ENCODE measurements at regions not wholly inside any gene's neighbourhood (a gene's known extent, or its start where the extent isn't known, plus 50 kb on each side); places are given as distances from the start of the nearest gene placed in this dataset.

GRCh38 chr10:3366043-3366442, 193.5 kb upstream of the PITRM1 start:
- no peak for DNase-seq

DNA sequence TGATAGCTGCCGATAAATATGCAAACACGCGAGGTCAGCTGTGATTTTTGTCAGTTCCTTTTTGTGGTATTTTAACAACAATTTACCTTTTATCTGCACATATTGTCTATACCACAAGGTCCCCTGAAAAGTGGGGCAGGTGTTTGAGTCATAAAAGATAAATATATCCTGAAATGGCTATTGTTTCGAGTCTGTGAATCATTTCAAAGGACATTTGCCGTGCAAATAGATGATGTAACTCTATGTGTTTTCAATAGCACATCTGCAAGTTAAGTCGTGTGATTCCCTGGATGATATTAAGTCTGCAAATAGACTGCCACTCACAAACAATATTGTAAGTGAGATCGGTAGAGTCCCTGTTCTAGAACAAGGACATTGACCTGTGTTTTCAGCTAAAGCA, 193.0 kb upstream of the PITRM1 start:
- no peak for DNase-seq

GRCh38 chr10:3364768-3365480, 192.3 kb upstream of the PITRM1 start:
- no peak for DNase-seq

DNA sequence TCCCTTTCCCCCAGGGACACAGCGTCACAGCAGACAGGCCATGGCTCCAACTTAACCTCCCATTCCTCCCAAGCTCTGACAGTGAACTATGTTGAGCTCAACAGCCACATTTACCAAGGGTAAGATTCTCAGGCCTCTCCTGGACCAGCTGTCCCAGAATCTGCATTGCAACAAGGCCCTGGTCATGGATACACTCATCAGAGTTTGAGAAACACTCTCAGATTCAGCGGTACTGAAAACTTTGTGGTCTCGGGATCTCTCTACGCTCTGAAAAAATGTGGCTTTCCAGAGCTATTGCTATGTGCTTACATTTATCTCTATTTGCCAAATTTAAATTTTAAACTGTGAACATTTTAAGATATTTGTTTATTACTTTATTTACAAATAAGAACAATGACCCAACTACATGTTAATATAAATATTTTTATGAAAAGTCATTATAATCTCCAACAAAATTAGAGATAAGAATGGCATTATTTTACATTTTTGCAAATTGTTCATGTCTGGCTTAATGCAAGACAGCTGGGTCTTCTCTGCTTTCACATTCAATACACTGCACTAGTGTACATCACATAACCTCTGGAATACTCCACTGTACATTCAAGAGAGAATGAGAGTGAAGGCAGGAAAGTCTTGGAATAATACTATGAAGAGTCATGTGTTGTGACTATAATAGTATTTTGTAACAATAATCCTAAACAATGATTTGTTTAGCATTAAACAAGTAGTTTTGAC, 190.9 kb upstream of the PITRM1 start:
- no peak for DNase-seq

DNA sequence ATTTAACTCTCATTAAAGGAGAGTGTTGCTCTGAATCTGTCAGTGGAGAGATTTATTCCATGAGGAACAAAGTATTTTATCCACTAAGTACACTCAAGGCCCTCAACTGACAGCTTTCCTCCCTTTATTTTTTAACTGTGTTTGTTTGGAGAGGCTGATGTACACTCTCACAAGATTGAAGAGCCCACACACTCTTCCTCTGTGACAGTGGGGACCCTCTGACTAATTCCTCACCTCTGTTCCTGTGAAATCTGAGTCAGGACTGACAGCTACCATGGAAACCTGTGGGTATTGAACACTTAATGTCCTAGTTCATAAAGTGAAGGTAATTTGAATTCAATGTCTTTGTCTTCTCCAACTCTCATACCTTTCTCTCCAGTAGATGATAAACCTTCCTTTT, 189.8 kb upstream of the PITRM1 start:
- no peak for DNase-seq

DNA sequence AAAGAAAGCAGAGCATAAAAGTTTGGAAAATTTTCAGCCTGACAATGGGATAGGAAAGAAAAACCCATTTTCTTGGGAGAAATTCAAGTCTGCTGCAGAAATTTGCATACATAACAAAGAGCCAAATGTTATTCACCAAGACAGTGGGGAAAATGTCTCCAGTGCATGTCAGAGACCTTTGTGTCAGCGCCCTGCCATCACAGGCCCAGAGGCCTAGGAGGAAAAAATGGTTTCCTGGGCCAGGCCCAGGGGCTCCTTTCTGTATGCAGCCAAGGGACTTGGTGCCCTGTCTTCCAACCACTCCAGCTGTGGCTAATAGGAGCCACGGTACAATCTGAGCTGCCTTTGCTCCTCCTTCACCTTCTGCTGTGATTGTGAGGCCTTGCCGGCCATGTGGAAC, 189.1 kb upstream of the PITRM1 start:
- no peak for DNase-seq

DNA sequence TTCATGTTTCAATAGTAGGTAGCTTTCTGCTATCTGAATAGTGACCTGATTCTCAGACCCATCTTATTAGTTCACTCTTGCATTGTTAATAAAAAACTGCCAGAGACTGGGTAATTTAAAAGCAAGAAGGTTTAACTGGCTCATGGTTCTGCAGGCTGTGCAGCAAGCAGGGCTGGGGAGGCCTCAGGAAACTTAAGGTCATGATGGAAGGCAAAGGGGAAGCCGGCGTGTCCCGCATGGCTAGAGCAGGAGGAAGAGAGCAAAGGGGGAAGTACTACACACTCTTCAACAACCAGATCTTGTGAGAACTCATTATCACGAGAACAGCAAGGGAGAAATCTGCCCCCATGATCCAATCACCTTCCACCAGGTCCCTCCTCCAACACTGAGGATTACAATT, 185.2 kb upstream of the PITRM1 start:
- no peak for DNase-seq

DNA sequence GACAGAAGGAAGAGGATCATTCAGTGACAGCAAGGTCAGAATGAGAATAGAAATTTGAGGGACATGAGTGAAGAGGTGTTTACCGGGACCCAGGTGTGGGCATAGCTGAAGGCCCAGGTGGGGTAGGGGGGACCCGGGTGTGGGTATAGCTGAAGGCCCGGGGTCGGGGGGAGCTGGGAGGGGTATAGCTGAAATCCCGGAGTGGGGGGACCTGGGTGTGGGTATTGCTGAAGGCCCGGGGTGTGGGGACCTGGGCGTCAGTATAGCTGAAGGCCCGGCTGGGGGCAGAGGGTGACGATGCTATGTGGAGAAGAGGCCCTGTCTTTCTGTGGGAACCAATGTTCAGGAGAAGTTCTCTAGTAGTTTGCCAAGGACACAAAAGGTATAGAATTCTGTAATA, 183.0 kb upstream of the PITRM1 start:
- no peak for DNase-seq

- DNase-seq: no peak
These were observed 181.8 kb upstream of the PITRM1 start for GRCh38 chr10:3354174-3354900.

GRCh38 chr10:3353235-3353634, 180.7 kb upstream of the PITRM1 start:
- DNase-seq: no peak

DNA sequence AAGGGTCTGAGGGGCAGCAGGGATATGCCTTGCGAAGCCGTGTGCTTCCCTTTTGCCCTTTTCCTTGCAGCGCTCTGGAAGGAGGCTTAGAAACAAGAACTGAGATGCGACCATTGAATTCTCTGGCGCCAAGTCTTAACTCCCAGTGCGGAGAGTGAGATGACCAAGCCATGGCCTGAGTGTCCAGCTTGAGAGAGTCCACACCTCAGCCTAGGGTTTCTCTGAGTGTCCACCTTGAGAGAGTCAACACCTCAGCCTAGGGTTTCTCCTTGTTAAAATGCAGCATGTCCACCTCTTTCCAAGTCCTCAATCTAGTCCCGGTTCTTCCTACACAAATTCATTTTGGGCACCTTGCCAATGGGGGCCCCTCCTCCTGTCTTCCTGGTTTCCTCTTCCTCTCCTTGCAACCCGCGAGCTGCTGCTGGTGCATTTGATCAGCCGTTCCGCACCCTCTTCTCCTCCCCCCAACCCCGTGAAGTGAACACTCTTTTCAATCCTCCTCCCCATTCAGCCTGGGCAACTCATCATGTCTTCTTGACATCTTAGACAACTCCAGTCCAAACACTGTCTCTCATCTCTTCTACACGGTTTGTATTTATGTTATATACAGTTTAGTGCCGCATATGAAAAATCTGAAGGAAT, 178.2 kb upstream of the PITRM1 start:
- no peak for DNase-seq

DNA sequence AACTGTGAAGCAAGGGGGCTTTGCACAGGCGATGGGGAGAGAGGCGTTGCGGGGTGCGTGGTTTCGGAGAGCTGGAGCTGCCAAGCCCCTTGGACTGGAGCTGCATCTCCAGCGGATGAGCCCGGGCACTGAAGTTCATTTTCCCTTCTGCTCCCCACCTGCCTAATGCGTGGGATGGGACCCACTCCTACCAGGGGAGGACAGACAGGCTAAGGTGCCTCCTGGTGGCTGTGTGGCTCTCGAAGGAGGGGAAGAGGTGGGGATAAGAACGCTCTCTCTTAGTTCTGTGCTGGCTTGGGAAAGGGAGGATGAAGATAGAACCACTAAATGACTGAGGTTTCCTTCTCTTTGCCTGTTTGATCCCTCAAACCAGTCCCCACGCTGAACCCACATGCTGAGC, 177.6 kb upstream of the PITRM1 start:
- DNase-seq: no peak

DNA sequence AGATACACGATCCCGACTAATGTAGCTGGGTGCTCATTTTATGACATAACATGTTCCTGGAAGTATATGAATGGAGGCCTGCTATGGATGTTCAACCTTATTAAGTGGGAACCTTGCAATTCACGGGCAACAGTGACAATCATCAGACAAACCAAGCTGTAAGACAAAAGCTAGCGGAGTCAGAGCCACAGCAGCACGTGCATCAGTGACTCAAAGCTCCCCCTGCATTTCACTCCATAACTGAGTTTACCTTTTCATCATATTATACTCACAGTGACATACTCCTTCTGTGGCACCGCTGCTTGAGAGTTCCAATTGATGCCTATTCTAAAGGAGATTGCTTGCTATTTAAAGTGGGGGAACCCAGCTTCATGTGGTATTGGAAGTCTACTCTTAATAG, 176.0 kb upstream of the PITRM1 start:
- DNase-seq: no peak

- no peak for DNase-seq
These were observed 175.0 kb upstream of the PITRM1 start for GRCh38 chr10:3347413-3348182.

GRCh38 chr10:3346851-3347250, 174.3 kb upstream of the PITRM1 start:
- no peak for DNase-seq

DNA sequence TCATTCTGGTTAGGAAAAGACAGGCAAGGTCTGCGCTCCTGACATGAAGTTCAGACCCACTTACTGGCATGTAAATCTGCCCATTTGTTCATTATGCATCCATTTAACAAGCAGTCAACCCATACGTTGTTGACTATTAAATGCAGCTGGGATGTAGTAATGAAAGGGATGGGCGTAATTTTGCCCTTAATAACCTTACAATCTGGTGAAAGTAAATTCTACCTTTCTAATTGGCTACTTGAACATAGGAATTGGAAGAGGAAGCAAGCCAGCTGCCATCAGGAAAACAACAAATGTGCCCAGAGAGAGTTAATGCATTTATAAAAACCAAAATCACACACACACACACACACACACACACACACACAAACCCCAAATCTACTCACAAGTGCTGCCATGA, 170.2 kb upstream of the PITRM1 start:
- no peak for DNase-seq

DNA sequence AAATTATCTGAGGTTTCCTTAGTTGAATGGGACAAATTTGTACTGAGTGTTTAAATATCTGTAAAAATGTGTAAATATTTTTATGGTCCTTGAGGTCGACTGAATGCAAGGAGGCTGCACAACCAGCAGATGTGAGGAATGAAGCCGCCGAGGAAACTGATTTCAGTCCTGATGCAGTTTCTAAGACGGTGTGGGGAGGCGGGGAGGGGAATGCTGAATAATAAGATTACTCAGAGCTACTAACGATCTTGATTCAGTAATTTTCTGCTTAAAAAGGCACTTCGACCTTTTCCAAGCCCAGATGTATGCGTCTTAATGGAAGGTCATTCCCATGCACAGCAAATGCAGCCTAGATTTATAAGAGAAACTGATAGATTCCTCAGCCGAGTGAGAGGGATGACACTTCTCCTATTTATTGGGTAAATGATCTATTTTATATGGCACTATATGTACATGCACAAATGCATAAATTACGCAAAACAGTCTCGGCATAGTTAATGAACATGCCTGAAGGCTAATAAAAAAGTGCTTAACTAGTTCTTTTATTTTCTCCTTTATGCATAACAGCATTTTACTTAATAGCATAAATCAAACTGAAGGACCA, 167.6 kb upstream of the PITRM1 start:
- DNase-seq: no peak

DNA sequence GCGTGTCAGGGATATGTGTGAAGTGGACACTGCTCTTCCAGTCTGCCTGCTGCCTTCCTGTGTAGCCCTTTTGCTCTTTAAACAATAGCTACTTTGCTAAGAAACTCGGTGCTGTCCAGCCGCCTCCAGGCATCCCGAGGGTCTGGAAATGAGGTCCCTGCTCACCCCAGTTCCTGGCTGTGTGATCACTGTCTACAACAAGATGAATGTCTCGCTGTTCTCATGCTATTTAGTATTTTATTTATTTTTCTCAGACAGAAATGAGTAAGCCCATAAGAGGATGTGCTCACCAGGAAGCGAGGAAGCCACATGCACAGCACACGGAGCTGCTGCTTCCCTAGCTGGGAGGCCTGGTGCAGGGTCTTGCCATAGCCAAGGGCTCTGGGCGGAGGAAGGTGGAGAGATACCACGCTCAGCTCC, 167.0 kb upstream of the PITRM1 start:
- no peak for DNase-seq

DNA sequence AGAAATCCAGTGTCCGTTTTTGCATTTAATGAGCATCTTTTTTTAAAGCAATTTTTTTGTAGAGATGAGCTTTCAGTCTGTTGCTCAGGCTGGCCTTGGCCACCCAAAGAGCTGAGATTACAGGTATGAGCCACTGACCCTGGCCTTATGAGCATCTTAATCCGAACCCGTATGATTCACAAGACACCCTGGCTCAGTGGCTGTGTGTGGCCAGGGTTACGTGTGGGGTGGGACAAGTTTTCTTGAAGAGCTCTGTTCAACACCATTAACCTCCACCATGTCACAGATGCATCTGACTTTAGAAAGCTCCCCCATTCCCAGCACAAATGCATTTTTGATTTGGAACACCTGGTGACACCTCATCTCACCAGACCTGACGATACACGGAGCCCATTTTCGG, 166.5 kb upstream of the PITRM1 start:
- no peak for DNase-seq

DNA sequence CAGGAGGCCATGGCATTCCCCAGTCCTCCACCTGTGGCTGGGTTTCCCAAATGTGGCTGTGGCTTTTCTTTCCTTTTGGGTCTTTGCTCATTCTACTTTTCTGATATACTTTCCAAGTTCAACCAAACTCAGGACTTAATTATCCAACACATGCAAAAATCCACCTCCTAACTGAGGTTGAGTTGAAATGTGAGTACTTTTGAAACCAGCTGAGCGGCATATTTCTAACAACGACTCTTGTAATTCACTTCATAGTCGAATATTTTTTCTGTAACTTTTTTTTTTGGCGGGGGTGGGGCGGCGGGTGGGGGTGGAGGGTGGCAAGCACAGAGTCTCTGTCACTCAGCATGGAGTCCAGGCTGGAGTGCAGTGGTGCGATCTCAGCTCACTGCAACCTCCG, 165.2 kb upstream of the PITRM1 start:
- DNase-seq: no peak

DNA sequence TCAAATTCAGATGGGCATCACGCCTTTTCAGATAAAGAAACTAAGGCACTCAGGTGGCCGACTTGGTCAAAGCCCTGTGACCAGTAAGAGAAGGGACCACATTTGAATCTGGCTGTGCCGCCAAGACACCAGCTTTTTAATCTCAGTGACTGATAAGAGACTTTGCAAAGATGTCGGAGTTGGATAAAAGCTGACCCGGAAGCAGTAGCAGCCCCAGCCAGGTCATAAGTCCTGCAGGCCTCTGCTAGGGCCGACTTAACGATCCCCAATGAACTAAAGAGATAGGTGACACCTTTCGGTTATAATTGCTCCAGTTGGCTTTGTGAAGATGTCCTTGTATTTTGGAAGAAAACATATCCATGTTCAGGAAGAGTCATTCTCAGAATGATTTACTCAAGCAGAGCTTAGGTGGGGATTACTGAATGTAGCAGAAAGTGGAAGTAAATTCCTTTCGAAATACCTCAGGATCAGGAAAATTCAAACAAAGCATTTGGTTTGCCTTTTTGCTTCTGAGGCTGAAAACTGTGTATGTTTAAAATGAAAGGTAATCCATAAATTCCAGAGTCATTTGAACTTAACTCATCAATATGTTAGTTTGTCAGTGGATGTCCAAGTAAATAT, 164.2 kb upstream of the PITRM1 start:
- DNase-seq: no peak

GRCh38 chr10:3333426-3333825, 160.8 kb upstream of the PITRM1 start:
- DNase-seq: no peak
